Body of pancreas (tissue), 4 donors: ENCODE measurements at regions not wholly inside any gene's neighbourhood (a gene's known extent, or its start where the extent isn't known, plus 50 kb on each side); places are given as distances from the start of the nearest gene placed in this dataset.

Source experiments
- CTCF ChIP-seq, 7 experiments: fragments of 450-650 bp in 4 of 7; fragments of 200-600 bp in 3 of 7; sonication (generic) in 3 of 7; IDR thresholded peaks; one replicate each; pipeline ENCODE4 v1.5.1; 2016 to 2019; ENCODE audit warnings: antibody characterized with exemption in 7 of 7
- POLR2A ChIP-seq, 3 donors: fragments of 450-650 bp; IDR thresholded peaks; one replicate each; pipeline ENCODE4 v1.6.1; 2016; ENCODE audit warnings: antibody characterized with exemption in 3 of 3, mild to moderate bottlenecking in 2 of 3

- no peak for TF ChIP-seq CTCF (IDR thresholded peaks at IDR 0.05)
- no peak for TF ChIP-seq POLR2A (IDR thresholded peaks at IDR 0.05)
Observed at GRCh38 chr7:120043250-120043649, 229.7 kb upstream of the KCND2 start.
